ENCODE measurements at regions not wholly inside any gene's neighbourhood (a gene's known extent, or its start where the extent isn't known, plus 50 kb on each side); places are given as distances from the start of the nearest gene placed in this dataset.

GRCh38 chr4:189221691-189222090 lies 719.0 kb upstream of the FRG1 start:
- TF ChIP-seq POLR2A (IDR thresholded peaks at IDR 0.05; ENCODE audit: low read length) (no peak), JUN (IDR thresholded peaks at IDR 0.05) (no peak), MYC (IDR thresholded peaks at IDR 0.05; ENCODE audit: borderline replicate concordance, low read length) (no peak), REST (IDR thresholded peaks at IDR 0.05) (no peak), MAZ (IDR thresholded peaks at IDR 0.05; ENCODE audit: borderline replicate concordance, low read depth, low read length) (no peak), ESRRA (IDR thresholded peaks at IDR 0.05; ENCODE audit: borderline replicate concordance, low read length) (no peak), PHF8 (IDR thresholded peaks at IDR 0.05; ENCODE audit: borderline replicate concordance, low read depth) (no peak), HDAC2 (IDR thresholded peaks at IDR 0.05) (no peak), CTCF (IDR thresholded peaks at IDR 0.05) (no peak), HOXB13 (CRISPR knock-in tag; IDR thresholded peaks at IDR 0.05; ENCODE audit: low read depth) (no peak), NR3C1 (IDR thresholded peaks at IDR 0.05) (no peak)
- TF ChIP-seq, protein P1, sequence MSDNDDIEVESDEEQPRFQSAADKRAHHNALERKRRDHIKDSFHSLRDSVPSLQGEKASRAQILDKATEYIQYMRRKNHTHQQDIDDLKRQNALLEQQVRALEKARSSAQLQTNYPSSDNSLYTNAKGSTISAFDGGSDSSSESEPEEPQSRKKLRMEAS (IDR thresholded peaks at IDR 0.05) = no peak

Measured in A549 (cell line).